Stimulated activated CD4-positive, alpha-beta T cell treated with anti-CD3 and anti-CD28 coated beads, Interleukin-2, amount 100 ng/mL, for 48 hours (primary cell): ENCODE measurements at regions not wholly inside any gene's neighbourhood (a gene's known extent, or its start where the extent isn't known, plus 50 kb on each side); places are given as distances from the start of the nearest gene placed in this dataset.
"Not testable (repeated sequence)": the region's sequence is repeated elsewhere in the genome, so short reads cannot be mapped to it uniquely, and the experiment has no call there.

Source experiments
- DNase-seq, 2 donors: peaks; one replicate each; pipeline ENCODE4 v3.0.0-alpha.2; 2020

DNA sequence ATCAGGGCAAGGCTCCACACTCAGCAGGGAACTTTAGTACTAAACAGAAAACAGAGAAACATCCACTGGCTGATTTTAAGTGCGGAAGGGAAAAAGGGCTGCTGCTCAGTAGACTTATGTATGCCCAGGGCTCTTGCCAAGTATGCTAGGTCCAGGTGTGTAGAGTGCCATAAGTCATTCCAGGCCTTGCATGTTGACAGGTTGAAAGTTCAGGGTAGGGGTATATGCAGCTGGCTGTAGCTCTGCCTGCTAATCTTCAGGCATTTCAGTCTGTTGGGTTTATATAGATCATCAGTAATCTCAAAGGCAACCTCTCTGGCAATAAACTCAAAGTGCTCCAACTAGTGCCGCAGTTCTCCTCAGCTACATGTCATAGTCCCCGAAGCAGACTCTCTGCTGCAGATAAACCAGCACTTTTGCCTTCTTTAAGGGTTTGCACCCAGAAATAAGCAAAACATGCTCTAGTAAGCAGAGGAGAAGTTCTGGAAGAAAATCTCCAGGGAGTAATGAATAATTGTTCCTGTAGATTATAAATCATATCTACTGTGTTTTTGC is 134.9 kb upstream of the GRIA3 start:
- no peak for DNase-seq

DNA sequence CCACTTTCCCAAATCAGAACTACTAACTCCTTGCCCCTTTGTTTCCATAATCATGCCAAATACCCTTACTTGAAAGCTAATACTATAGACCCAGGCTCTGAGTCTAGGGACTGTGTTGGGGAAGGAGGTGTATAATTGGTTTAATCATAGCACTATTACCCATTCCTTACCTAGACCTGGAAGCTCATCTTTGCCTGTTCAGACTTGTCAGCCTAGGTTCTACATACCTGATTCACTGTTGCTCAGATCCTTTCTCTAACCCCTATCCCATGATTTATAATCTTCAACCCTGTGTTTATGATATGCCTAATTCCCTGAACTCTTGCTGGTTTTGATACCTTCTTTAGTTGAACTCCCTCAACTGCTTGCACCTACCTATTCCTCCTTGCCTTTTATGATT is 123.1 kb upstream of the GRIA3 start:
- no peak for DNase-seq

DNA sequence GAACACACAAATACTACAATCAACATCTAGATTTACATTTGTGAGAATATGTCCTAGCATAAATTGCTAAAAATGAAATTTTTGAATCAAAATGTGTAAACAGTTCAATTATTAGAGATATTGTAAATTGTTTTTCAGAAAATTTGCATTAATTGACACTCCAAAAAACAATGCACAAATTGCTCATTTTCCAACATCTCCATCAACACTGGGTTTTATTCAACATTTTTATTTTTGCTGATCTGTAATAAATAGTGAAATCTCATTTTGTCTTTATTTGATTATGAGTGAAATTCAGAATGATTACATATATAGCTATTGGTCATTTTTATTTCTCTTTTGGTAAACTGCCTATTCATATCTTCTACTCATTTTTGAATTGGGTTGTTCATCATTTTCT is 120.0 kb upstream of the GRIA3 start:
- no peak for DNase-seq

DNA sequence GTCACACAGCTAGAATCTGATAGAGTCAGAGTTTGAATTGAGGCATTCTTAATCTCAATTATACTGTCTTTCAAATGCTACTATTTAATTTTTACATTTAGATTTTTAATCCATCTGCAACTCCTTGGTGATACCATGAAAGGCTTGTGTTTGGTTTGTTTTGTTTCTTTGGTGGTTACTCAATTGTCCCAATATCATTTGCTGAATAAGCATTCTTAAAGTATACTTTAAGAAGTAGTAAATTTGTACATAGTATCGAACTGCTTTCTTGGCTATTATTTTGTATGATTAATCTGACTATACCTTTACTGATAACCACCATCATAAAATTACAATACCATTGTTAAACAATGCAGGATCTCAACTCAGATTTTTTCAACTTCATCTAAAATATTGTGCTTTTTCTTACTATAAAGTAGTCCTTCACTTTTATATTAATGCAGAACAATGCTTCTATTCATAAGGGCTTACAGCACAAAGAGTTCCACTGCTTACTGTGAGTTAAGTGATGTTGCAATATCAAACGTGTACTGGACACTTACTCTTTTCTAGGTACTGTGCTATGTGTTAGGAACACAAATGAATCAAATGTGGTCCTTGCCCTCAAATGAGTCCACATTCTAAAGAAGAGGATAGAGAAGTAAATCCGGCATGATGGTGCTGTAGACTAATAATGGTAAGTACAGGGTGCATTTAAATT is 111.2 kb upstream of the GRIA3 start:
- DNase-seq = no peak

DNA sequence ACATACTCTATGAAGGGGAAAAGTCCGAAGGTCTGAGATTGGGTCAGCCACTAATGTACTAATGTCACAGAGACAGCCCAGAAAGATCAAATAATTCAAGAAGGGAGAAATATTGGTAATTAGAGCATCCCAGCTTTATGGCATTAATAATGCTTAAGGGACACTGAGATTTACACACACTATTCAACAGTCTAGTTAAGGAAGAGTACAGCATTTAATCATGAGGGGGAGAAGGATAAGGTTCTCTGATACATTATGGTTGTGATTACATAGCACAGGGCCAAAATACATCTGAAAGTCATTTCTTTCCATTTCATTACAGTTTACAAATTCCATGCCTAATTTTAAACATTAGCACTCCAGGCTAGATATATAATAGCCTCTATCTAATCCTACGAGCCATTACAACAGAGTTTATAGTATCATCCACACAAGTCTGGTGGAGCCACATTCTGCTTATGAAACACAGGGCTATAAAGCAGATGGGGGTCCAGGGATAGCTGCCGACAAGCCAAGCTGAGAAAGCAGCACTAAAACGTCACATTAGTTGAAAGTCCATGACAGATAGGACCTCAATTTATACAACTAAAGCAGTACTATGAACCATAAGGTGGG is 108.0 kb upstream of the GRIA3 start:
- no peak for DNase-seq

DNA sequence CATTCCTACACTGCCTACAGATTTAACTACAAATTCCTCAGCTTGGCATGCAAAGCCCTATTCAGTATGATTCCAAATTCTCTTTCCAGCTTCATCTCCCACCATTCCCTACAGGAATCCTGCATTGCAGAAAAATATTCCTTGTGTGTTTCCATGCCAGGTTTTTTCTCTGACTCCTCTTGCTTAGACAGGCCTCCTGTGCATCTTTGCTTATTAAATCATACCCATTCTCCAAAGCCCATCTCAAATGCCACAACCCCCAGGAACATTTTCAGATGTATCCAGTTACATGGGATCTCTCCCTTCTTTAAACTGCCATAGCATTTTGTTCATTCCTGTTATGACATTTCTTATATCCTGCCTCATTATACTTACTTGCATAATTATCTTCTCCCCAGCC is 106.4 kb upstream of the GRIA3 start:
- DNase-seq = no peak

DNA sequence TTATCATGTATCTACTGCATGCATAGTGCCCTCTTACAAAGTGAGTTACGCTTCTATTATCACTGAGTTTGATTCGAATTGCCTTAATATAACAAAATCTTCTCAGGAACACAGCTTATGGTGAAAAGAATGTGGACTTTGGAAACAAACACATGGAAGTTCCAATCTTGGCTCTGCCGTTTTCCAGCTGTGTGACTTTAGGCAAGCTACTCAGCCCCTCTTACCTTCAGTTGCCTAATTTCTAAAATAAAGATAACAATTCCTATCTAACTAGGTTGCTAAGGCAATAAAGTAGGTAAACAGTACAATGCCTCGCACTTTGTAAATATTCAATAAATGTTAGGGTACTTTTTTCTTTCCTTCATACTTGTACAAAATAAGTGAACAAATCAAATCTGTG is 104.0 kb upstream of the GRIA3 start:
- DNase-seq = no peak

DNA sequence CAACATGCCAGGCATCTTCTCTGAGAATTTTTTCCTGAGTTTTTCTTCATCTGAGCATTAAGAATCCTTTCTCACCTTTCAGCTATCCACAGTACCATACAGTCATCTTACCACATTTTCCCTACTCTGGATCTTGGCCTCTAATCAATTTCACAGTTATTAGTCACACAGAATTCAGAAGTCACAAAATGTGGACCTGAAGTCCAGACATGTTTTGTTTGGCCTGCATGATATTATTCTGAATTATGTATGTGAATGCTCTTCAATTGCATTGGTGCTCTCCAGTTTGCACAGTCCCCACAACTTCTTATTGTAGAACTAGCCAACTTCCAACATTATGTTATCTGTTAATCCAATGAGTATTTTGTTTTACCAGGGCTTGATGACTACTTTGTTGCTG is 102.3 kb upstream of the GRIA3 start:
- no peak for DNase-seq

DNA sequence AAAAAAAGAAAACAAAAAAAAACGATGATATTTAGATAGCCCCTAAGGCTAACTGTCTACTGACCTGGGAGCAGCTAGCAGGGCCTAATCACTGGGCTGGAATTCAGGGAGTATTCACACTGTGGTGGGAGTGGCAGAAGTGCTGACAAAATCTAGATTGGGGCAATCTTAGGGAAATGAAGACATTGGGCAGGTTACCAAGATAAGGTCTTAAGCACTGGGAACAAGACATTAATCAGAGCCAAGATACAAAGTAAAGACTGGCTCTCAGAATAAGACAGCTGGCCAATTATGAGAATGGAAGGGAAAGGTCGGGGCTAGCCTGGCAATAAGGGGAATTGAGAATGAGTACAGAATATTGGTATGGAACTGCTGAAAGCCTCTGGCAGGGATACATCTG is 100.2 kb upstream of the GRIA3 start:
- no peak for DNase-seq

DNA sequence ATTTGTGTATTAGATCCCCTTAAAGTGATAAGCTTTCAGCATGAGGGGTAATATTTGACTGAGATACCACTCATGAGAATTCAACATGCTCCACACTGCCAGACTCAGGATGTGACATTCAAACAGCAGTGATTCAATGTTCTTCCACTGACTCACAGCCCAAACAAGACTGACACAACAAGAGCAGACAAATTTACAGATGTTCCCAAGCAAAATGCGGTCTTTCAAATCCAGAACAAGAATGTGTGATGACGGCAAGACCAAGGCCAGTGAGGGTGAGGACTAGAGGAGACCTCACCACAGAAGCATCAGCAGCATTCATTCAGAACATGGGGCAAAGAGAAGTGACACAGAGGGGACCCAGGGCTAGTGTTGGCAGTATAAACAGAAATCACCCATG is 99.3 kb upstream of the GRIA3 start:
- DNase-seq = no peak

DNA sequence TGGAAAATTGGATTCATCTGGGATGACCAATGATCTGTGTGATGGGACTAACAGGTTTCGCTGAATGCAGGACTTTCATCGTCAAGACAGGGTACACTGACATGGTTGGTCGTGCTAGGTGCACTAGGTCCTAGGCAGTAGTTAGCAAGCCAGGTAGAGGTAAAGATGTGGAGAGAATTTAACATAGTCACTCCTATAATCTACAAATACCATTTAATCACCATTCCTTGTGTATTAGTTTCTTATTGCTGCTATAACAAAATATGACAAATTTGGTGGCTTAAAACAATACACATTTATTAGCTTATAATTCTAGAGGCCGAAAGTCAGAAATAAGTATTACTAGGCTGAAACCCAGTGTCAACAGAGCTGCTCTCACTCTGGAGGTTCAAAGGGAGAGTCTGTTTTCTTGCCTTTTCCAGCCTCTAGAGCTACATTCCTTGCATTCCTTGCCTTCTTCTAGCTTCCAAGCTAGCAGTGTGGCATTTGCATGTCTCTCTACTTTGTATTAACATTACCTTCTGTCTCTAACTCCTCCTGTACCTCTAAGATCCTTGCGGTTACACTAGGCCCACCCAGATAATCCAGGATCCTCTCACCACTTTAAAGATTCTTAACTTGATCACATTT is 98.7 kb upstream of the GRIA3 start:
- DNase-seq = no peak

DNA sequence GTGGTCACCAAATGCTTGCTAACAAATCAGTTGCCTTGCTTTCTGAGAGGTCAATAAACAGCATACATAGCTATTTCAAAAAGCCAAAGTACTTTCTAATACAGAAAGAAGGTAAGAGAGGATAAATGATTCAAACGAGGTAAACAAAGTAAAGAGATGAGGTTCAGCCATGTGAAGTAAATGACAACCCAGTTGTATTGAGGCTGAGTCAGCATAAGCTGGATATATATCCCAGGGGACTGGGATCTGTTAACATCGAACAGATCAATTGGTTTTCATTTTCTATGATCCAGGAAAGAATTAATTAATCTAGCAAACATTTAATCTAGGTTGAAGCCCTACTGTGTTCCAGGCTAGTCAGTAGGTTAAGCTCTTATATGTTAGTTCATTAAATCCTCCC is 97.3 kb upstream of the GRIA3 start:
- no peak for DNase-seq

DNA sequence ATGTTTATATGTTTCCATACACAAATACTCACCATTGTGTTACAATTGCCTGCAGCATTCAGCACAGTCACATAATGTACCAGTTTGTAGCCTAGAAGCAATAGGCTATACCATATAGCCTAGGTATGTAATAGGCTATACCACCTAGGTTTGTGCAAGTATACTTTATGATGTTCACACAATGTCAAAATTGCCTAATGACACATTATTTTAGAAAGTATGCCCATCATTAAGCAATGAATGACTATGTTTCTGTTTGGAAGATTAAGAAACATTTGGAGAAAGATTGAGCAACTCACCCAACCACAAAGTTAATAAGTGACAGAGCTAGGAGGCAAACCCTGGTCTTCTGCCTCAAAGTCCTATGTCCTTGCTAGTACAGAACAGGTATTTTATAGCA is 96.8 kb upstream of the GRIA3 start:
- DNase-seq = no peak

DNA sequence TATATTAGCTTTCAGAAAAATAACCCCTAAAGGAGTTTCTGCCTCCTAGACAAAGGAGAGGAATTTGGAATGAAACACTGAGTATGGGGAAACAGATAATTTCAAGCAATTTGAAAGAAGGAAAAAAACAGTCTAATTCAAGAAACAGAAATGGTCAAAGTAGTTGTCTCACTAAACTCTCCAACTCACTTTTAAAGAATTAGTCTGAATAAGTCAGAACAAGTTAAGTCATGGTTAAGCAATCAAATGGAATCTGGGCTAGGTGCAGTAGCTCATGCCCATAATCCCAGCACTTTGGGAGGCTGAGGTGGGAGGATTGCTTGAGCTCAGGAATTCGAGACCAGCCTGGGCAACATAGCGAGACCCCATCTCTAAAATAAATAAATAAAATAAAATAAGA is 95.7 kb upstream of the GRIA3 start:
- no peak for DNase-seq

DNA sequence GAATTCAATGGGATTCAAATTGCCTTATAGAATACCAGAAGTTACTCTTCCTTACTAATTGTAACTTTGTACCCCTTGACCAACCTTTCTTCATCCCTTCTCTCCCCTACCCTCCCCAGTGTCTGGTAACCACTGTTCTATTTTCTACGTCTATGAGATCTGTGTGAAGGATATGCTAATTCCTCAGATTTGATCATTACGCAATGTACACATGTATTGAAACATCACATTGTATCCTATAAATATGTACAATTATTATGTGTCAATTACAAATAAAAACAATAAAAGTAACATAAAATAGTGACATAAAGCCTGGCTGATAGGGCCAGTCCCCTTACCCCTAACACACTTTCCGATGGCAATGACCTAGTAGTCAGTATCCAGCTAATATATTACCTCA is 95.1 kb upstream of the GRIA3 start:
- no peak for DNase-seq

DNA sequence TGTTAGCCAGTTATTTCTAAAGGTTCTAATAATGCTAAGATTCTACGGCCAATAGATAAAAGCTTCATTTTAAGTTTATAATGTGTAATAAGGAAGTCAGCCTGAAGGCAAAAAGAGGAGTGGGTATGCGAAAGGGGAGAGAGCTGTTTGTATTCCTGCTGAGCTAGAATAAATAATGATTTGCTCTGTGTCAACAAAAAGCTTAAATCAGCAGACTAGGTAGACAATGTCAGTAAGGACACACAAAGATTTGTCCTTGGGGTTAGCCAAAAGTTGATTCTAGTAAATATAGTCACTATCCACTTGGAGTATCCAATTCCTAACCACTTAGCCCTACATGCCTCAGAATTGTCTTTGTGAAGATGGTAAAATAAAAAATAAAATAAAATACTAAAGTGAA is 90.3 kb upstream of the GRIA3 start:
- DNase-seq = no peak

DNA sequence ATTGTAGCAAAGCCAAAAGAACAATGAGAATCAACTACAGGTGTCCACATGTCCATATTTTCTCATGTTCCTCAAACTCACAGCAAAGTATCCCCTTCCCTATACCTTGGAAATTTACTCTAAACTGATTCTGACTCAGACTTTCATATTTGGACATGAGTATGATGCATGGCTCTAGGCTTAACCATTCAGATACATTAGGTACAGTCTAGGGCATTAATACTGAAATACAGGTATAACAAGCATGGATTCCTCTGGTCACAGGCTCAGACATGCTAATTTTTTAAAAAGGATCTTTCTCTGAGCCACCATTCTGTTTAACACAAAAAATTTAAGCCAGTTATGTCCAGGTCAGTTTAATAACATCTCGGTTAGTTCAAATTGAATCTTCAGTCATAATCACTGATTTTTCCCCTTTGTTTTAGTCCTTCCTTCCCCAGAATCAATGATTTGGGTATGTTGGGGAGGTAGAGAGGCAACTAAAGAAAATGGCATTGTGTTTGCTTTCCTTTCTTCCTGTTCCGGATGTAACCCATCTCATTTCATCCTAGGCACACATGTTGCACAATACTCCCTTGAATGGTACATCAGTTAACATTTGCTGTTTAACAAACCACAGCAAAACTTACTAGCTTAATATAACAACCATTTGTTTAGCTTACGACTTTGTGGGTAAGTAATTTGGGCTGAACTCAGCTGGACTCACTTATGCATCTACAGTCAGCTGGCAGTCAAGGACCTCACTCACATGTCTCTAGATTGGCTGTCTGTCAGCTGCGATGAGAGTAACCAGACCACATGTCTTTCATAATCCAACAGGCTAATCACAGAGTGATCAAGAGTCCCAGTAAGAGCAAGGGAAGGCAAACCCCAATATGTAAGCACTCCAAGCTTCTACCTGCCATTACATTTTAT is 75.3 kb upstream of the GRIA3 start:
- DNase-seq = no peak

DNA sequence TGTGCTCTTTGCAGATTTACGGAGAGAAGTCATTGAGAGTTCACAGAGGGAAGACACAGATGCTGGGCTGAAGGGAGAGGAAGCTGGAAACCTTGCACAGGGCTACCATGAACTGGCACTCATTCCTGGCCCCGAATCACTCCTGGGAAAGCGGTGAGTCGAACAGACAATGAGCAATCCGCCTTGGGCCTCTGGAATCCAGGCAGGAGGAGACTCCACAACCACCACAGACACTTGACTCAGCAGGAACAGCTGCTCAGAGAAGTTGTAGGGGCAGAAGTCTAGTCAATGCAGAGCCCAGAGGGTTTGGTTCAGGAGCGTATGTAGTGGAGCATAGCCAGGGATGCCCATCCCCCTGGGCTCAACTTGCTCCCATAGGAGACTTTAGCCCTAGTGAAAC is 62.8 kb upstream of the GRIA3 start:
- no peak for DNase-seq

DNA sequence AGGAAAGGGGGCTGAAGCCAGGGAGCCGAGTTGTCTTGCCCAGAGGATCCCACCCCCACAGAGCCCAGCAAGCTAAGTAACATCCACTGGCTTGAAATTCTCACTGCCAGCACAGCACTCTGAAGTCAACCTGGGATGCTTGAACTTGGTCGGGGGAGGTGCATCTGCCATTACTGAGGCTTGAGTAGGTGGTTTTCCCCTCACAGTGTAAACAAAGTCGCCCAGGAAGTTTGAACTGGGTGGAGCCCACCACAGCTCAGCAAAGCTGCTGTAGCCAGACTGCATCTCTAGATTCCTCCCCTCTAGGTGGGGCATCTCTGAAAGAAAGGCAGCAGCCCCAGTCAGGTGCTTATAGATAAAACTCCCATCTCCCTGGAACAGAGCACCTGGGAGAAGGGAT is 54.3 kb upstream of the GRIA3 start:
- not testable (repeated sequence) for DNase-seq
